GM18498 (cell line): ENCODE measurements at regions not wholly inside any gene's neighbourhood (a gene's known extent, or its start where the extent isn't known, plus 50 kb on each side); places are given as distances from the start of the nearest gene placed in this dataset.
"Not testable (repeated sequence)": the region's sequence is repeated elsewhere in the genome, so short reads cannot be mapped to it uniquely, and the experiment has no call there.

ENCODE experiments used
- ATAC-seq: cut with Tn5 transposase; IDR thresholded peaks from one replicate; pipeline ENCODE4 v1.9.1; 2021; ENCODE audit warnings: mild to moderate bottlenecking, moderate library complexity; ENCODE audit not compliant: unreplicated experiment

DNA sequence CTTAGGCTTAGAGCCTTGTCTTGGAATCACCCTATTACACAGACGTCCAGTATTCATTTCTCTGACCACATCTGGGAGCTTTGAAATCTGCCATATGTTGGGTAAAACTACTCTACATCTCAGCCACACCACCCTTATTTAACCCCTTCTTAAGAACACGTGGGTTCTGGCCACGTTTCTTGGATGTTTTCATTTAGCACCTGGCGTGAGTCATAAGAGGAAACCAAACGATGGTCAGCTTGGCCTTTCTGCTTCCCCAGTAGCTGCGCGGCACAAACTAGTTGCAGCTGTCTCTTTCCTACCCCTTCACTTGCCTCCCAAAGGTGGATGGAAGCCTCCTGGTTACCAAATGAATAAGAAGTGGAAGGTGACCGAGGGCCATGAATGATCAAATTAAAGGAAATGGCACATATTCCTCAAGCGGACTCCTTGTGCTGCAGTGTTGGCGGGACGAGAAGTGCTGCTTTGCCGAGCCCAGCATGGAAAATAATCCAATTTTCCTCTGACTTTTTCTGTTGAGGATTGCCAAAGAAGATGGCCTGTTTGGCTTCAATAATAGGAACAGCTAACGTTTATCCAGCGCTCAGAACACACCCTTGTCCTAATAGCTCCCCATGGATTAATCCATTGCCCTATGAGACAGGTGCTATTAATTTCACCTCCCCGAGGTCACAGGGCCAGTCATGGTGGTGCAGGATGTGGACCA lies 154.1 kb downstream of the ZNF664 start:
- no peak for ATAC-seq

DNA sequence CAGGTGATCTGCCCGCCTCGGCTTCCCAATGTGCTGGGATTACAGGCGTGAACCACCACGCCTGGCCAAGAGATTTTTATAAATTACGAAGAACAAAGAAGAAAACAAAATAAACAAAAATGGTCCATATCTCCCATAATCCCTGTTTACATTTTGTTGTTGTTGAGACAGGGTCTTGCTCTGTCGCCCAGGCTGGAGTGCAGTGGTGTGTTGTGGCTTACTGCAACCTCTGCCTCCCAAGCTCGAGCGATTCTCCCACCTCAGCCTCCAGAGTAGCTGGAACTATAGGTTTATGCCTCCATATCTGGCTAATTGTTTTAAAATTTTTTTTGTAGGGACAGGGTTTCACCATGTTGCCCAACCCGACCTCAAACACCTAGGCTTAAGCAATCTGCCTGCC lies 156.1 kb downstream of the ZNF664 start:
- ATAC-seq, result no peak

DNA sequence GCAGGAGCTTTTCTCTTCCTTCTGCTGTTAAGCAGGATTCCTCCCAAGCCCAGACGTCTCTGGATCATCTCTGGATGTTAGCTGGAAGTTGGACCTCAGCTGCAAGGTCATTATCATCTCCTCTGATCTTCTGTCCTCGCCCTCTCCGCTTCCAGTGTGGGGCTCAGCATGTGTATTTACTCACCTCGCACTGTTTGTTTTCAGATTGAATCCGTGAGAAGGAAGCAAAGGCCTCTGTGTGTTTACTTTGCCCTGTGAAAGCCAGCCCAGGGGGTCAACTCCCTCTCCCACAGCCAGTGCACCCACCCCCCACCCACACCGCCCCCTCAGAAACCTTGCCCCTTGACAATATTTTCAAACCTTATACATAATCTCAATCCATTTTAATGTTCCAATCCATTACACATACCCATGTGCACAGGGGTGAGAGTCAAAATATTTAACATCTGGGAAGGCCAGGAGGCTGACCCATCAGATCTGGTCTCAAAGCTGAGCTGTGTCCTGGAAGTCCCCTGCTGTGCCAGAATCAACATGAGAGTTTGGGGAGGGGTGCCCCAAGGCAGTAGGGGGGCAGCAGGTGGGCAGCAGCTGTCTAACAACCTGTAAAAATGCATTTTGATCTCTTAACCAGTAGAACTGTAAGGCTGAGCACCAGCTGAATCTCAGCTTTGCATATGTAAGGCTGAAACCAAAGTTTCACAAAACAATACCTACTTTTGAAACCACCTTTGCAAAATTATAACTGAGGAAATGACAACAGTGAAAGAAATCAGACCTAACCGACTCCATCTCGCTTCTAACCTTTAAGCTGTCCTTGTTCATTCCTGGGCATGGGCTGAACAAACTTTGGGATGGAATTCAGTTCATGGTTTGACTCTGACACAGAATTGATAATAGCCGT lies 157.9 kb downstream of the ZNF664 start:
- peak; percentile 83 for ATAC-seq

DNA sequence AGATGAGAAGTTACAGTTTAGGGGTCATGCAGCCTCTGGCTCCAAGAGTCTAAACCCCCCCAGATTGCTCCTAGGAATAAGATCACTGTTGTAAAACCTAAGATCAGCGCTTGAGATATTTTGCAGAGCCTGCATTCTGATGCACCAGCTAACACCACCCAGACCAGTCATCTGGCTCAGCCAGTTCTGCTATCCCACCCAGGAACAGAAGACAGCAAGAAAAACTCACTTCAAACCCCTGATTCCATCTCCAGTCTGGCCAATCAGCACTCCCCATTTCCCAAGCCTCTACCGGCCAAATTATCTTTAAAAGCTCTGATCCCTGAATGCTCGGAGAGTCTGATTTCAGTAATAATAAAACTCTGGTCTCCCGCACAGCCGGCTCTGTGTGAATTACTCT lies 158.6 kb downstream of the ZNF664 start:
- no peak for ATAC-seq

DNA sequence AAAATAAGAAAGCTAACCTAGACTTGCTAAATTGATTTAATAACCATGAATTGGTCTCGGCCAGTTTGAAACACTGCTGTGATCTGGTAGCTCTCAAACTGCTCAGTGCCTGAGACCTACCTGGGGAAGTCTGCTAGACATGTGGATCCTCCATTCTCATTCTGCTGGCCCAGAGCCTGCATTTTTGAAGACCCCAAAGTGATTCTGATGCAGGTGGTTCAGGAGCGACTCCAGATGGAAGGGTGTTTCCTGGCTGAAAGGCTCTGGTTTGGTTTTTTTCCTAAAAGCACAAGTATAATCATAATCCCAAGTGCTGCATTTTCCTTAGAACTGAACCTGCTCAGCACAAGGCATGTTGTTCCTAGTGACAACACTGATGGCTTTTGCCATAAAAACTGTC lies 159.5 kb downstream of the ZNF664 start:
- ATAC-seq, result no peak

DNA sequence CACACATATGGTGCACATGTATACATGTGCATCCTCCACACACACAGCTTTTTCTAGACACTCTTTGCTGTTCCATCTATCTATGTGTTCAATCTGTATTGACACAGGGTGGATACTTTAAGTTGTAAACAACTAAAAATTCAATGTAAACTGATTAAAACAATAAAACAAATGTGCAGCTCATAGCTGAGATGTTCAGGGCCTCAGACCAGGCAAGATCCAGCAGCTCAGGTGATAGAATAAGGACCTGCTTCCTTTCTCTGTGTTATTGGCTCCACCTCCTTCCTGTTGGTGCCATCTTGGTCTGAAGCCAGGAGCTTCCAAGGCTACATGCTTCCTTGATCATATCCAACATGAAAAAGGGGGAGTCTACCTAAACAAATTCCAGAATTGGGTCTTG lies 158.1 kb upstream of the RFLNA start:
- ATAC-seq, result no peak

DNA sequence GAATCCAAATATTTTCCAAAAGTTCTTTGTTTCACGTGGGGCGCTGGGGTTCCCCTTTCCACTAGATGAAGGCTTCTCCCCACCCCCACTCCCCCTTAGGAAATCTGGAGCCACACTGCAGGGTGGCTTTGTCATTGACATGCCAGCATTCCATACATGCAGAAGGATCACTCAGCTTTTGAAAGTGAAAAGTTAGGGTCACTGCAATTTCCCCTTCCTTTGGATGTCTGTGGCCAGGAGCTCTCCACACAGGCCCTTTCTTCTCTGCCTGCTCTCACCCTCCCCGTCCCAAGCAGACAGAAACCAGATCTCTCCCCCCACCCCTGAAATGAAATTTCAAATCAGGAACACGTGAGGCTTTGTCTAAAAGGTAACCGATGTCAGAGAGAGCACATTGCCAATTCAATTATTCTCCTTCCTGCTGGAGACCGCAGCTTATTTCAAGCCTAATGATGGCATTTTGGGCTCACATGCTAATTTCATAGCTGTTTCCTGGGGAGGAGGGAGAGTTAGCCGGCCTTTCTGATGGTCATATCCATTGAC lies 153.9 kb upstream of the RFLNA start:
- no peak for ATAC-seq

DNA sequence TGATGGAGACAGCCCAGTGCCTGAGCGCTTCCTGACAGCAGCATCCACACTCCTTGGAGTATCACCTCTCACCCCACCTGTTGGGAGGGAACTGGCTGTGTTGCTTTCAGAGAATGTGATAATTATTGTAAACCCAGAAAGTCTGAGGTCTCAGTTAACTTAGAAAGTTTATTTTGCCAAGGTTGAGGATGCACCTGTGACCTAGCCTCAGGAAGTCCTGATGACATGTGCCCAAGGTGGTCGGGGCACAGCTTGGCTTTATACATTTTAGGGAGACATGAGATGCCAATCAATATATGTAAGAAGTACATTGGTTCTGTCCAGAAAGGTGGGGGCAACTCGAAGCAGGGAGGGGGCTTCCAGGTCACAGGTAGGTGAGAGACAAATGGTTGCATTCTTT lies 153.3 kb upstream of the RFLNA start:
- ATAC-seq, result not testable (repeated sequence)

DNA sequence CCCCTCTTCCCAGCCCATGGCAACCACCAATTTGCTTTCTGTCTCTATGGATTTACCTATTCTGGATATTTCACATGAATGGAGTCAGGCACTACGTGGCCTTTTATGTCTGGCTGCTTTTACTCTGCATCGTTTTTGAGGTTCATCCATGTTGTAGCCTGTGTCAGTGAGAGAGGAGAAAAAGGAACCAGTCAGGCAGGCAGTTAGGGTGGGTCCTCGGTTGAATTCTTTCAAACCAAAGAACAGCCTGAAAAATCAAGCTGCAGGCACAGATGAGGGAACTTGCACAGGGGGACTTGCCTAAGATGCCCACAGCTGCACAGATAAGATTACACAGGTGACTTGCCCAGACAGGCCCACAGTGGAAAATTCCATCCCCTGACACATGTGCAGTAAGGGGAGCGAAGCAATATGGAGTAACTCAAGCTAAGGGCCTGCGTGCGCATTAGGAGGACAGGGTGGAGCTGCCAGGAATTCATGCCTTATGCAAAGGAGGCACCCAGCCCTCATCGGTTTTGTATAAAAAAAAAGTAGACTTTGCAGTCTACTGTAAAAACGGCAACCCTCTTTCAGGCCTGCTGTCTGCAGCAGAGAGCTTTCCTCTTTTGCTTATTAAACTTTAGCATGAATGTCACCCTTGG lies 152.4 kb upstream of the RFLNA start:
- ATAC-seq, result no peak

DNA sequence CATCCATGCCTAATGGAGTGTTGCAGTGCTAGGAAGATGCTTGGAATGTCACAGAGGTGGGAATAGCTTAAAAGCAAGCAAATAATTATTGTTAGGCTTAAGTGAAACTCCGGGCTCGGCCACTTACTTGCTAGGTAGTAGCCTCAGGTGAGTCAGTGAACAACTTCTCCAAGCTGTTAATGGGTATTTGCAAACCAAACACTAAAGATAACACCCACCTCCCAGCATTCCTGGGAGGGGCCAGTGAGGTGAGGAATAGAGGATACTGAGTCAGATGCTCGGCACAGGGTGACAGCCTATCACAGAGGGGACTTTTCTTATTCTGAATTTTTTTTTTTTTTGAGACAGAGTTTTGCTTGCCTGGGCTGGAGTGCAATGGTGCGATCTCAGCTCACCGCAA lies 151.2 kb upstream of the RFLNA start:
- no peak for ATAC-seq

DNA sequence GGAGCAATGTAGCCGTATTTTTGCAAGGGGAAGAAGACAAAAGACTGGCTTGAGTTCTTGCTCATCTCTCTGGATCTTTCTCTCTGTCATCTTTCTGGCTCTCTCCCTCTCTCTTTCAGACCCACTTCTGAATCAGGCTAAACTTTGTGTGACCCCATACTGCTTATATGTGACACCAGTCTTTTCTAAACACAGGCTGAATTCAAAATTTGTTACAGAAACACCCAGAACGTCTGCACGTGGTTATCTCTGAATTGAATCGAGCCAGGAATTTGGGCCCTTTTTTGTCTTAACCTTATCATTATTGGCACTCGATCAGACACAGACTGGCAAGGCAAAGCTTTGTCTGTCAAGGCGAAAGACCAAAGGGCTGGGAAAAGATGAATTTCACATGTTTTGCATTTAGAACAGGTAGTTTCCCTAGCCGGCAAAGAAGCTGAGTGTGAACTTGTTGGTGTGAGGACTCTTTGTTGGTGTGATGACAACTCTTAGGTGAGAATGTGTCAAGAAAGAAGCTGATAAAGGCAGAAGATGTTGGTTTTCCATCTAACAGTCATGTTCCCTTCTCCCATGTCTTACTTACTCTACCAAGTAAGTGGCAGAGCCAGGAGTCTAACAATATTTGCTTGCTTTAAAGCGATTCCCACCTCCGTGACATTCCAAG lies 150.2 kb upstream of the RFLNA start:
- ATAC-seq, result no peak

DNA sequence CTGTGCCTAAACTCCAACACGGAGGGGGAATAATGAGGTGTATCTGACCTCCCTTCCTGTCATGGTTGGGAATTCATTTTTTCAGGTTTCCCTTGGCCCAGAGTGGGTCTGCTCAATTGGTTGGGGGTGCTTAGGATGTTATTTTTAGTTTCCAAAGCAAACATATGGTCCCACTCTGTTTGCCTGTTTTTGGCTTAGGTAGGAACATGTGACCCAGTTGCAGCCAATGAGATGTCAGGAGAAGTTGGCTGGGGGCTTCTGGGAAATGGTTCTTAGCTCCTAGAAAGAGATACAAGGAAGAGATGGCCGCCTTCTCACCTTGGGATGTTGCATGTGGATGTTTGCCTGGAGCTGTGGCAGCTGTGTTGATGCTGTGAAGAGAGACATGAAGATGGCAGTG lies 147.9 kb upstream of the RFLNA start:
- ATAC-seq, result no peak

DNA sequence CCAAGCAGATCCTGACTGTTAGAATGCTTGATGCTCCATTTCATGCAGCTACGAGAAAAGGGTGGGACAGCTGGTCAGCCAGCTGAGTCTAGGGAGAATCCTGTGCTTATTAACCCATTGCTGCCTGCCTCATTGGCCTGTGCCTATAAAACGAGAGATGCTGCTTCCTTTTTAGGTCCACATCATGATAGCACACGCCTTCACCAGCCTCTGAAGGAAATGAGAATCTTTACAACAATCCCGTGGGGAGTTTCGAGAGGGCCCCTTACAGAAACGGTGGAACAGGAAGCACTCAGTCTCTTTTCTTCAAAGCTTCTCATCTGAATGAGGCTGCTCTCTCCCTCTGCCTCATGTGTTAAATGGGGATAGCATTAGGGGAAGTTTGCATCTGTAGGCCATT lies 147.3 kb upstream of the RFLNA start:
- ATAC-seq, result peak; percentile 81

DNA sequence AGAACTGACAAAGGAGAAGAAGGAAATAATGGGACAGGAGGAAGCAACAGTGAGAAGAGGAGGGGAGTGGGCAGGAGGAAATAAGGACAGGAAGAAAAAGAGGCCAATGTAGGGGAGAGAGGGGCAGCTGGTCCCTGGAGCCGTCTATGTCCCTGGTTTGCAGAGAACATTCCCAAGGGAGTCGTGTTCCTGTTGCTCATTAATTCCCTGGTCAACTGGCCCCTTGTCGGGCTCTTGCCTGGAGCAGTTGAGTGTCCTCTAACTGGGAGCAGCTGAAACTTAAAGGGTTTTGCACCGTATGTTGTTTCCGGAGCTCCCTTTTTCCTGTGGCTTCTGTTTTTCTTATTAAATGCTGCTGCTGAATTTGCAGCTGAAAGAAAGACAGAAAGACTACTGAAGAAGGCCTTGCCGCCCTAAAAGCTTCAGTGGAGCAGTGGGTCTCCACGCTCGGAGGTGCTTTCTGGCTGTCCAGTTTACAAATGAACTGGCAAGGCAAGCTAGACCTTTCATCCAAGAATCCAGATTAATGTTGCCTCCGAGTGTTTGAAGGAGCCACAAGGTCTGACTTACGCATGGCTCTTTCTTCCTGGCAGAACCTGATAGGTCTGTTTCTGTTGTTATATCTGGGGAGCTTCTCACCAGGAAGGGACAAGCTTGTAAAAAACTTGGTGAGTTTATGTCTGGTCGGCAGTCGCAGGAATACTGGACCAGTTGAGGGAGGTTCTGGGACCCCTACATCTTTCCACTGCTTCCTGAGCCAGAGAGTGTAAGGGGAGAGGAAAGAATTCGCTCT lies 146.2 kb upstream of the RFLNA start:
- no peak for ATAC-seq

DNA sequence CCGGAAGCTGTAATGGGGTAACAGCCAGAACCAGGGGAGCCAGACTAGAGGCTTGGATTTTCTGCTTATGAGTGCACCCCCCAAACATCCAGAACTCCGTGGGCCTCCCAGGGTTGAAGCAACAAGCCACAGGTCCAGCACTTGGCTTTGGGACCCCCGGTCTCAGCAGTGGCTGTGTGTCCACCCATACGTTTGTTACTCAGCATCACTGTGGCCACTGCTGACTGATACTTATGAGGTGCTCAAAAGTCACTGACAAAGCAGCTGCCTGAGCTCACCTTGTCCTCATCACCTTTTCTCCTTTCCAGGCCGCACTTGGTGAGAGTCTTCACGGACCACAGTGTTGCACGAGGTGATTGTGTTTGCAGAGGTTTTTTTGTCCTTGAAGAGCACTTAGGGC lies 145.6 kb upstream of the RFLNA start:
- ATAC-seq, result no peak

DNA sequence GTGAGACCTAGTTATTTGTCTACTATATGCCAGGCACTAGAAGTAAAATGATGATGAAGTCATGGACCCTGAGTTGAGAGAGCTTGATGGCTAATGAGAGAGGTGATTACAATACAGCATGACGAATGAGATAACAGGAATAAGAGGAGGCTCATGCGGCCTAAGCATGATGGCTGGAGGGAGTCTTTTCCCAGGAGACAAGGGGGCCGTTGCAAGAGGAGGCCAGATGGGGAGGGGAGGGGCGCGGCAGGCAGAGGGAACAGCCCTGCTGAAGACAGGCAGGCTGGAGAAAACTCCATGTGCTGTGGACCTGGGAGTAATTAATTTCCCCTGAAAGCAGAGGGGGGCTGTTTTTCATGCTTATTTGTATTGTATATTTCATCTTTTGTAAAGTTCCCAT lies 144.7 kb upstream of the RFLNA start:
- ATAC-seq, result no peak

DNA sequence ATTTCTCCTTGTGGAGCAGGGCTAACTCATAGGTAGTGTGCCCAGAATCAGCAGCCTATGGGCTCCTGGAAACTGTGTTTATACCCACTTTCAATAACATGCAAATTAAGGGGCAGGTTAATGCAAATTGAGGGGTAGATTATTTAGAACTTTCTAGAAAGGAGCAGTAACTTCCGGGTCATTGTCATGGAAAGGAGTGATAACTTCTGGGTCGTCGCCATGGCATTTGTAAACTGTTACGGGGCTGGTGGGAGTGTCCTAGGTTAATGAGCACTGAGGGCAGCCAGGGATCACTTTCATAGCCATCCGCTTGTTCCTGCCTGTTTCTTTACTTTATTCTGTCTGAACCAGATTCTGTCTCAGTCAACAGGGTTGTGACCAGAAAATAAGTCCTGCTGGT lies 143.3 kb upstream of the RFLNA start:
- no peak for ATAC-seq

DNA sequence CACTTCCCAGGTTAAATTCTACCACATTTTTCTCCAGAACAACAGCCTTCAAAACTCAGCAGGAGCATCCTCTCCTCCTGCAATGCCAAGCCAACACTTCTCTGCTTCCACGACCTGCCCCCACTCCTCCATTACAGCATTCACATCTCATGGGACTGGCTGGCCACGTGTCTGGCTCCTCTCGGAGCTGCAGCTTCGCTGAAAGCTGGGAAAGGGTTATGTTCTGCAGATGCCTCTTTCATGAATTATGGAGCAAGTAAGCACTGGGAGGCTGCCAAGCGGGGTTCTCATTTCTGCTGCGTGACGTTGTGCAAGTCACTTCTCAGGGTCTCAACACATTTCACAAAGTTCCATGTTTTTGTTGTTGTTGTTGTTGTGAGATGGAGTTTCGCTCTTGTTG lies 142.2 kb upstream of the RFLNA start:
- ATAC-seq, result no peak

DNA sequence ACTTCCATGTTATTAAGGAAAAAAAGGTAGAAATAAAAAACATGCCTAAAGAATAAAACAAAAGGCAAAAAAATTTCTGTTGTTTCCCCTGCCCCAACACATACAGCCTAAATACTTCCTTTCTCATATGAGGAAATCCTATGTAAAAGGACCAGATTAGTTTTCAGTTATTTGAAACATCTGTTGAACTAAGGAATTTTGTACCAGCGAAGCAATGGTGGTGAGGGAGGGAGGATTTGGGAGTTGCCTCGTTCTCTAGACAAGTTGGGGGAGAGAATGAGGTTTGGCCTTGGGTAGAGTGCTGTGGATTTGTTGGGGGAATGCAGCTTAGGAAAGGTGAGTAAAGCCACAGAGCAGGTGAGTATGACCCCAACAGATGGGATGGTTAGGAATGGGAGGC lies 141.5 kb upstream of the RFLNA start:
- no peak for ATAC-seq

DNA sequence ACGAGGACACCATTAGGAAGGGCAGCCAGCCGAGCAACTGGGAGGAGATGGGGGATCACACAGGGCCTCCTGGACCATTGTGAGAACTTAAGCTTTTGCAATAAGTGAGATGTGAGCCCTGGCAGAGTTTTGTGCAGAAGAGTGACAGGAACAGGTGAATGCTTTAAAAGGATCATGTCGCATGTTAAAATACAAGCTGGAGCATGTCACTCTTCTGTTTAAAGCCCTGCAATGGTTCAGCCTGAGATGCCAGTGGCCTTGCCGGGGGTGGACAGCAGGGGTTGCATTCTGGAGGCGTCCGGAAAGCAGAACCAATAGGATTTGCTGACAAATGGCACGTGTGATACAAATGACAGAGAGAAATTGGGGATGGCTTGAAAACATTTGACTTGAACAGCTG lies 137.5 kb upstream of the RFLNA start:
- ATAC-seq, result no peak
